ENCODE measurements at regions not wholly inside any gene's neighbourhood (a gene's known extent, or its start where the extent isn't known, plus 50 kb on each side); places are given as distances from the start of the nearest gene placed in this dataset.

GRCh38 chr9:129379181-129379836, 201.2 kb upstream of the IER5L start:
- no peak overlapping the region for H3K27ac ChIP-seq
- no peaks in the 10 kb centered on the region for H3K27me3 ChIP-seq
- no peak overlapping the region for H3K4me3 ChIP-seq
- DNase-seq, result no peak
- H3K36me3 ChIP-seq, result no peaks in the 10 kb centered on the region
- intact Hi-C loops (cut with DNase I; ENCODE audit: low total_unique reads), result no loop called here
- 86 to 93% (median 89%) methylated on average over 16 of the region's 16 CpGs for WGBS, 5 donors
- TF ChIP-seq EP300 (IDR thresholded peaks at IDR 0.05) (no peak), POLR2A (IDR thresholded peaks at IDR 0.05) (no peak), POLR2AphosphoS5 (IDR thresholded peaks at IDR 0.05) (no peak), CTCF (IDR thresholded peaks at IDR 0.05) (no peak)
- no peaks in the 10 kb centered on the region for H3K9me3 ChIP-seq
- peaks cover 13 to 24% (median 22%) of the 10 kb centered on the region in 4 donors for H3K4me1 ChIP-seq

GRCh38 chr9:129377931-129378661, 200.0 kb upstream of the IER5L start:
- no peak overlapping the region for H3K27ac ChIP-seq
- no peaks in the 10 kb centered on the region for H3K9me3 ChIP-seq
- peaks cover 10 to 12% (median 12%) of the 10 kb centered on the region in 4 donors for H3K4me1 ChIP-seq
- WGBS, 5 donors, result 65 to 81% (median 72%) methylated on average over 28 of the region's 28 CpGs
- no peak for DNase-seq
- intact Hi-C loops (cut with DNase I; ENCODE audit: low total_unique reads), result no loop called here
- H3K4me3 ChIP-seq, result no peak overlapping the region
- no peaks in the 10 kb centered on the region for H3K36me3 ChIP-seq
- no peaks in the 10 kb centered on the region for H3K27me3 ChIP-seq
- TF ChIP-seq EP300 (IDR thresholded peaks at IDR 0.05), result no peak
- no peak for TF ChIP-seq POLR2A (IDR thresholded peaks at IDR 0.05)
- no peak for TF ChIP-seq CTCF (IDR thresholded peaks at IDR 0.05)
- no peak for TF ChIP-seq POLR2AphosphoS5 (IDR thresholded peaks at IDR 0.05)

GRCh38 chr9:129377181-129377580, 199.1 kb upstream of the IER5L start:
- intact Hi-C loops (cut with DNase I; ENCODE audit: low total_unique reads), result no loop called here
- WGBS, 5 donors, result 73 to 88% (median 85%) methylated on average over 5 of the region's 5 CpGs
- Histone ChIP-seq H3K4me1 (peaks cover 2 to 3% (median 2%) of the 10 kb centered on the region in 4 donors), H3K27me3 (no peaks in the 10 kb centered on the region), H3K9me3 (no peaks in the 10 kb centered on the region), H3K36me3 (no peaks in the 10 kb centered on the region), H3K27ac (no peak overlapping the region), H3K4me3 (no peak overlapping the region)
- no peak for DNase-seq
- TF ChIP-seq EP300 (IDR thresholded peaks at IDR 0.05) (no peak), POLR2A (IDR thresholded peaks at IDR 0.05) (no peak), POLR2AphosphoS5 (IDR thresholded peaks at IDR 0.05) (no peak), CTCF (IDR thresholded peaks at IDR 0.05) (no peak)

GRCh38 chr9:129375845-129376244, 197.8 kb upstream of the IER5L start:
- Histone ChIP-seq H3K9me3 (peaks cover 0 to 2% (median 0%) of the 10 kb centered on the region in 4 donors), H3K4me3 (no peak overlapping the region), H3K27ac (no peak overlapping the region), H3K27me3 (no peaks in the 10 kb centered on the region), H3K36me3 (no peaks in the 10 kb centered on the region), H3K4me1 (no peaks in the 10 kb centered on the region)
- intact Hi-C loops (cut with DNase I; ENCODE audit: low total_unique reads), result no loop called here
- DNase-seq, result no peak
- WGBS, 5 donors, result 81 to 93% (median 91%) methylated on average over 5 of the region's 5 CpGs
- TF ChIP-seq EP300 (IDR thresholded peaks at IDR 0.05), result no peak
- TF ChIP-seq POLR2A (IDR thresholded peaks at IDR 0.05), result no peak
- TF ChIP-seq CTCF (IDR thresholded peaks at IDR 0.05), result no peak
- no peak for TF ChIP-seq POLR2AphosphoS5 (IDR thresholded peaks at IDR 0.05)
